ENCODE measurements at regions not wholly inside any gene's neighbourhood (a gene's known extent, or its start where the extent isn't known, plus 50 kb on each side); places are given as distances from the start of the nearest gene placed in this dataset.

GRCh38 chr2:16130541-16130880 lies 190.2 kb downstream of the MYCN start:
- no peaks in the 10 kb centered on the region for H3K27me3 ChIP-seq
- no peak for TF ChIP-seq CTCF (IDR thresholded peaks at IDR 0.05)
- TF ChIP-seq POLR2A (IDR thresholded peaks at IDR 0.05), result no peak
- intact Hi-C loops (cut with DNase I; ENCODE audit: low total_unique reads), result no loop called here
- DNase-seq, result no peak
- H3K27ac ChIP-seq, result no peak overlapping the region
- no peaks in the 10 kb centered on the region for H3K4me1 ChIP-seq
- H3K9me3 ChIP-seq, result no peaks in the 10 kb centered on the region
- 85 to 92% methylated on average over 5 of the region's 5 CpGs for WGBS, 2 donors
- H3K4me3 ChIP-seq, result no peak overlapping the region
- no peaks in the 10 kb centered on the region for H3K36me3 ChIP-seq (ENCODE audit: low read depth, missing control alignments)

DNA sequence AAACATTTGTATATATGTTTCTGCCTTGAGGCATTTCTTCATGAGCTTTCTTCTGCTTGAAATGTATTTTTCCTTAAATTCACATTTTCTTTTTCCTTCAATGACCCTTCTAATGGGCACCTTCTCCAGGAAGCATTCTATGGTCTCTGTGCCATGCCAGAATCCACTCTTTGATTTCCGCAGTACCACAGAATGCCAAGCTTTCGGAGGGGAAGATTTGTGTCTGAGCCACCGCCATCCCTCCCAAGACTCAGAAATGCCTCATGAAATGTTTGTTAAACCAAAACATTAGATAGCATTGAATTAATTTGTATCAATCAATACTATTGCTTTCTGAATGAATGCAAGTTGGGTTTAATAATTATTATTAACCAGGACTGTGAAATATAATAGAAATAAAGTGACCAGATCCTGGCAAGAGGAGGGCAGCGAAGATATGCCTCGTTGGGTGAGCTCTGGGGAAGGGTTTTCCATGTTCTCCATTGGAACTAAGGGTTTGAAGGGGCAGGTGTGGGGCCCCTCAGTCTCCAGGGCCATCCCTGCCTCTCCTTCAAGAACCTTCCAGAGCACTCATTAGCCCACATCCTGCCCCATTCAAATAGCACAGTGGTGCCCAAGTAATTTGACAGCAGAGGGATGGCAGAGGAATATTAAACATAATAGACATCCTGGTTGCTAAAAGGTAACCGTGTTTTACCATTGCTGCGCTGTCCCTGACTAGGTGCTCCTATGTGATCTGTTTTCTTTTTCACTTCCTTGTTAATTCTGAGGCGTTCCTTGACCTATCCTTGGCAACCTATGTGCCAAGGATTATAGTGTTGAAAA lies 189.6 kb downstream of the MYCN start:
- intact Hi-C loops (cut with DNase I; ENCODE audit: low total_unique reads), result no loop called here
- TF ChIP-seq CTCF (IDR thresholded peaks at IDR 0.05) (no peak), POLR2A (IDR thresholded peaks at IDR 0.05) (no peak)
- 96% methylated on average over 8 of the region's 8 CpGs for WGBS, 2 donors
- Histone ChIP-seq H3K27me3 (no peaks in the 10 kb centered on the region), H3K4me1 (no peaks in the 10 kb centered on the region), H3K36me3 (ENCODE audit: low read depth, missing control alignments) (no peaks in the 10 kb centered on the region), H3K9me3 (no peaks in the 10 kb centered on the region), H3K27ac (no peak overlapping the region), H3K4me3 (no peak overlapping the region)
- DNase-seq, result no peak

DNA sequence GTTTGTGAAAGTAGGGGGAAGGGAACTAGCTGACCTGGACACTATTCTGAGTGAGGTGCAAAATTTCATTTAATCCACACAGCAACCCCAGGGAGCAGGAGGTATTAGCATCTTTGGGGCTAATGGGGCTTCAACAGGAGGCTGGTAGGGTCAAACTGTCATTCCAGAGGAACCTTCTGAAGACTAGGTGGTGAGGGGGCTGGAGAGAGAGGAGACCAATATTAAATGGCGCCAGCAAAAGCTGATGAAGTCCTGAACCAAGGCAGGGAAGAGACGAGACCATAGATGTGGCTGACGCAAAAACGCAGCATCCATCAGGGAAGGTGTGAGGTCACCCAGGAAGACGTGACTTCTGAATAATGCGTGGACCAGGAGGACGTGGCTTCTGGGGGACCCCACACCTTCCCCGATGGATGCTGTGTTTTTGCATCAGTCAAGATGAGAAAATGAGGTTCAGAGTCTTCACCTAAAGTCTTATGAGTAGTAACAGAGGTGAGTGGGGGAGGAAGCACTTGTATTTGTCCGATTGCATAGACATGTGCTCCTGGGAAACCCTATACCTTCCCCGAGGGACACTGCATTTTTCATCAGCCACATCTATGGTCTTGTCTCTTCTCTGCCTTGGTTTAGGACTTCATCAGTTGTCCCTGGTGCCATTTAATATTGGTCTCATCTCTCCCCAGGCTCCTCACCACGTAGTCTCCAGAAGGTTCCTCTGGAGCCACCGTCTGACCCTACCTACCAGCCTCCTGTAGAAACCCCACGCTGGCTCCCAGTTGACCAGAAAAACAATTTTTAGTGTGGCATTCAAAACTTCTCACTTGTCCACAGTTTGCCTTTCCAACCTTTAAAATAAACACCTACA lies 188.6 kb downstream of the MYCN start:
- TF ChIP-seq POLR2A (IDR thresholded peaks at IDR 0.05) (no peak), CTCF (IDR thresholded peaks at IDR 0.05) (no peak)
- no peak for DNase-seq
- no peaks in the 10 kb centered on the region for H3K4me1 ChIP-seq
- no peaks in the 10 kb centered on the region for H3K9me3 ChIP-seq
- no peak overlapping the region for H3K27ac ChIP-seq
- WGBS, 2 donors, result 88 to 93% methylated on average over 13 of the region's 13 CpGs
- H3K4me3 ChIP-seq, result no peak overlapping the region
- no peaks in the 10 kb centered on the region for H3K27me3 ChIP-seq
- intact Hi-C loops (cut with DNase I; ENCODE audit: low total_unique reads), result no loop called here
- H3K36me3 ChIP-seq (ENCODE audit: low read depth, missing control alignments), result no peaks in the 10 kb centered on the region

GRCh38 chr2:16127958-16128357 lies 187.6 kb downstream of the MYCN start:
- peak; percentile 30 for DNase-seq
- H3K4me3 ChIP-seq, result no peak overlapping the region
- H3K36me3 ChIP-seq (ENCODE audit: low read depth, missing control alignments), result no peaks in the 10 kb centered on the region
- H3K9me3 ChIP-seq, result no peaks in the 10 kb centered on the region
- H3K27ac ChIP-seq, result no peak overlapping the region
- no peaks in the 10 kb centered on the region for H3K27me3 ChIP-seq
- intact Hi-C loops (cut with DNase I; ENCODE audit: low total_unique reads), result no loop called here
- H3K4me1 ChIP-seq, result no peaks in the 10 kb centered on the region
- TF ChIP-seq POLR2A (IDR thresholded peaks at IDR 0.05), result no peak
- no peak for TF ChIP-seq CTCF (IDR thresholded peaks at IDR 0.05)
- WGBS, 2 donors, result 38 to 39% methylated on average over 8 of the region's 8 CpGs
